GM21381 (cell line): ENCODE measurements at regions not wholly inside any gene's neighbourhood (a gene's known extent, or its start where the extent isn't known, plus 50 kb on each side); places are given as distances from the start of the nearest gene placed in this dataset.
"Not testable (repeated sequence)": the region's sequence is repeated elsewhere in the genome, so short reads cannot be mapped to it uniquely, and the experiment has no call there.

Experiments used
- ATAC-seq: cut with Tn5 transposase; IDR thresholded peaks from one replicate; pipeline ENCODE4 v1.9.1; 2021; ENCODE audit warnings: mild to moderate bottlenecking, moderate library complexity; ENCODE audit not compliant: unreplicated experiment

- no peak for ATAC-seq
Measured at GRCh38 chr14:43621282-43621681, 885.8 kb downstream of the FSCB start.

GRCh38 chr14:43595096-43595772 is 911.8 kb downstream of the FSCB start:
- no peak for ATAC-seq

- ATAC-seq = no peak
Measured at GRCh38 chr14:43591776-43592175, 915.3 kb downstream of the FSCB start.

- no peak for ATAC-seq
Measured at GRCh38 chr14:43587183-43587582, 919.9 kb downstream of the FSCB start.

GRCh38 chr14:43579671-43580070 is 927.4 kb downstream of the FSCB start:
- no peak for ATAC-seq

GRCh38 chr14:43568022-43568421 is 939.1 kb downstream of the FSCB start:
- ATAC-seq = no peak

GRCh38 chr14:43548368-43548767 is 958.7 kb downstream of the FSCB start:
- no peak for ATAC-seq

- not testable (repeated sequence) for ATAC-seq
Measured at GRCh38 chr14:43547596-43547995, 959.5 kb downstream of the FSCB start.

- no peak for ATAC-seq
Measured at GRCh38 chr14:43541356-43541755, 965.7 kb downstream of the FSCB start.

GRCh38 chr14:43540948-43541347 is 966.1 kb downstream of the FSCB start:
- ATAC-seq = no peak

GRCh38 chr14:43539210-43539609 is 967.9 kb downstream of the FSCB start:
- no peak for ATAC-seq

GRCh38 chr14:43535231-43535838 is 971.7 kb downstream of the FSCB start:
- no peak for ATAC-seq

- ATAC-seq = no peak
Measured at GRCh38 chr14:43532825-43533416, 974.2 kb downstream of the FSCB start.

GRCh38 chr14:43528321-43528720 is 978.8 kb downstream of the FSCB start:
- no peak for ATAC-seq

GRCh38 chr14:43525658-43526057 is 981.4 kb downstream of the FSCB start:
- ATAC-seq = no peak

GRCh38 chr14:43522901-43523300 is 984.2 kb downstream of the FSCB start:
- no peak for ATAC-seq

GRCh38 chr14:43522191-43522590 is 984.9 kb downstream of the FSCB start:
- ATAC-seq = no peak

GRCh38 chr14:43503508-43503907 is 1003.6 kb downstream of the FSCB start:
- ATAC-seq = no peak

GRCh38 chr14:43492359-43492758 is 1014.7 kb downstream of the FSCB start:
- not testable (repeated sequence) for ATAC-seq

- ATAC-seq = no peak
Measured at GRCh38 chr14:43483415-43483814, 1023.7 kb downstream of the FSCB start.

- ATAC-seq = no peak
Measured at GRCh38 chr14:43481864-43482263, 1025.2 kb downstream of the FSCB start.

GRCh38 chr14:43480976-43481375 is 1026.1 kb downstream of the FSCB start:
- ATAC-seq = no peak
